PC-9 (cell line): ENCODE measurements at regions not wholly inside any gene's neighbourhood (a gene's known extent, or its start where the extent isn't known, plus 50 kb on each side); places are given as distances from the start of the nearest gene placed in this dataset.

ENCODE experiments used
- EZH2 ChIP-seq: fragments of 200-600 bp; sonication (generic); IDR thresholded peaks from 2 replicates; pipeline ENCODE4 v1.8.0; 2017; ENCODE audit warnings: antibody characterized with exemption, low read depth
- TF ChIP-seq, protein P1 (sequence below): fragments of 200-600 bp; sonication (generic); conservative IDR thresholded peaks from 2 replicates; pipeline ENCODE4 v1.6.1; 2017; ENCODE audit warnings: mixed run types, antibody characterized with exemption, mild to moderate bottlenecking, moderate library complexity

DNA sequence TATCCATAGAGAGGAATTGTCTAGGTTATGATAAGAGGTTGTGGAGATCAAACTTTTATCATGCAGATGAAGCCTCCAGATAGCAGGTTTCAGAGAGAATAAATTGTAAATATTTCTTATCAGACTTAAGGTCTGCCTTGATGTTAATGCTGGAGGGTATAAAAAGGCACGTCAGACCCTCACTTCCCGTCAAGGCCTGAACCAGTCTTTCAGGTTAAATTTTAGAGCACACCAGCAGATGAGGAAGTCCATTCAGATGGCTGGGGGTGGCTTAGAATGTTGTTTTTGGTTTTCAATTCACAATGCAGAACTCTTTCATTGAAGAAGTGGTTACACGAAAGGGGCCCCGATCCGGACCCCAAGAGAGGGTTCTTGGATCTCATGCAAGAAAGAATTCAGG lies 144.4 kb upstream of the FBXO11 start:
- TF ChIP-seq, protein P1, sequence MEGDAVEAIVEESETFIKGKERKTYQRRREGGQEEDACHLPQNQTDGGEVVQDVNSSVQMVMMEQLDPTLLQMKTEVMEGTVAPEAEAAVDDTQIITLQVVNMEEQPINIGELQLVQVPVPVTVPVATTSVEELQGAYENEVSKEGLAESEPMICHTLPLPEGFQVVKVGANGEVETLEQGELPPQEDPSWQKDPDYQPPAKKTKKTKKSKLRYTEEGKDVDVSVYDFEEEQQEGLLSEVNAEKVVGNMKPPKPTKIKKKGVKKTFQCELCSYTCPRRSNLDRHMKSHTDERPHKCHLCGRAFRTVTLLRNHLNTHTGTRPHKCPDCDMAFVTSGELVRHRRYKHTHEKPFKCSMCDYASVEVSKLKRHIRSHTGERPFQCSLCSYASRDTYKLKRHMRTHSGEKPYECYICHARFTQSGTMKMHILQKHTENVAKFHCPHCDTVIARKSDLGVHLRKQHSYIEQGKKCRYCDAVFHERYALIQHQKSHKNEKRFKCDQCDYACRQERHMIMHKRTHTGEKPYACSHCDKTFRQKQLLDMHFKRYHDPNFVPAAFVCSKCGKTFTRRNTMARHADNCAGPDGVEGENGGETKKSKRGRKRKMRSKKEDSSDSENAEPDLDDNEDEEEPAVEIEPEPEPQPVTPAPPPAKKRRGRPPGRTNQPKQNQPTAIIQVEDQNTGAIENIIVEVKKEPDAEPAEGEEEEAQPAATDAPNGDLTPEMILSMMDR, result no peak
- no peak for TF ChIP-seq EZH2
